HepG2 (cell line): ENCODE measurements at regions not wholly inside any gene's neighbourhood (a gene's known extent, or its start where the extent isn't known, plus 50 kb on each side); places are given as distances from the start of the nearest gene placed in this dataset.

ENCODE experiments used
- ATAC-seq: fragments of 200-7000 bp; cut with Tn5 transposase; 3 replicates; pipeline ENCODE4 v1.9.1; 2020; ENCODE audit warnings: mild to moderate bottlenecking, moderate library complexity
- BruUV-seq: library from RNA; stranded (reverse); fragments of 400-500 nt; replicated peaks from 2 replicates; lab custom pipeline; 2021; lab: Mats Ljungman, UMichigan
- CTCF ChIA-PET: fragments of 300-600 bp; formaldehyde crosslinking; extraction: SDS; loops from one replicate; lab custom pipeline; 2021; ENCODE audit warnings: low total read pairs, inconsistent platforms, low intra/inter-chr PET ratio; lab: Yijun Ruan, JAX
- POLR2A ChIA-PET: fragments of 350-600 bp; sonication (Branson Sonifier 250); formaldehyde crosslinking; loops from one replicate; lab custom pipeline; 2020; ENCODE audit warnings: antibody characterized with exemption, inconsistent platforms; lab: Yijun Ruan, JAX
- DNase-seq: peaks from one replicate; pipeline ENCODE4 v3.0.0-alpha.2; 2015; ENCODE audit warnings: low spot score
- FAIRE-seq: peaks from 3 replicates; lab custom pipeline; 2011; peaks lifted over from hg19 to GRCh38; lab: Jason Lieb, UNC
- H2AFZ ChIP-seq: one replicate; pipeline ENCODE4 v1.6.1; 2011; ENCODE audit warnings: low read length, inconsistent platforms
- H3K27ac ChIP-seq: fragments of 300-600 bp; 3 replicates; pipeline ENCODE4 v1.8.0; 2011; ENCODE audit warnings: mixed run types, mild to moderate bottlenecking, mixed read lengths, low read length, inconsistent platforms; ENCODE audit not compliant: insufficient read depth; ENCODE audit errors: extremely low read length
- H3K27me3 ChIP-seq, 2 experiments: fragments of 200-600 bp in 1 of 2; 2 replicates in 1 of 2; 3 replicates in 1 of 2; pipeline versions ENCODE4 v1.6.0 to v1.8.0; 2011; ENCODE audit warnings: low read length in 2 of 2, mild to moderate bottlenecking in 2 of 2, moderate library complexity in 2 of 2, inconsistent platforms in 1 of 2; ENCODE audit not compliant: insufficient read depth in 2 of 2, control insufficient read depth in 1 of 2
- H3K36me3 ChIP-seq, 2 experiments: fragments of 200-600 bp in 1 of 2; replicated peaks in 1 of 2; 2 replicates in 1 of 2; 3 replicates in 1 of 2; pipeline versions ENCODE4 v1.5.1 to v1.8.0; 2011; ENCODE audit warnings: low read length in 2 of 2, inconsistent platforms in 1 of 2; ENCODE audit not compliant: insufficient read depth in 2 of 2, control insufficient read depth in 1 of 2
- H3K4me1 ChIP-seq: 2 replicates; pipeline ENCODE4 v1.5.1; 2012; ENCODE audit warnings: low read length, inconsistent platforms; ENCODE audit not compliant: insufficient read depth
- H3K4me2 ChIP-seq: 2 replicates; pipeline ENCODE4 v1.6.0; 2011; ENCODE audit warnings: low read depth, low read length, inconsistent platforms
- H3K4me3 ChIP-seq, 3 experiments: fragments of 200-600 bp in 1 of 3; sonication (generic), shearing (Covaris generic) in 1 of 3; replicated peaks in 1 of 3; 2 replicates each; pipeline ENCODE4 v1.5.1; 2011 to 2016; ENCODE audit warnings: low read length in 3 of 3, inconsistent platforms in 2 of 3, low read depth in 2 of 3, mild to moderate bottlenecking in 2 of 3, control low read depth in 1 of 3, mixed read lengths in 1 of 3; ENCODE audit not compliant: insufficient read depth in 1 of 3
- H3K79me2 ChIP-seq: one replicate; pipeline ENCODE4 v1.6.1; 2011; ENCODE audit warnings: low read length, inconsistent platforms; ENCODE audit not compliant: insufficient read depth
- H3K9ac ChIP-seq: 2 replicates; pipeline ENCODE4 v1.6.0; 2011; ENCODE audit warnings: mild to moderate bottlenecking, low read depth, low read length, inconsistent platforms; ENCODE audit not compliant: insufficient read depth
- H3K9me3 ChIP-seq: 2 replicates; pipeline ENCODE4 v1.5.1; 2012; ENCODE audit warnings: mild to moderate bottlenecking, low read length
- H4K20me1 ChIP-seq: 2 replicates; pipeline ENCODE4 v1.6.0; 2011; ENCODE audit warnings: inconsistent platforms, mild to moderate bottlenecking, low read length, moderate library complexity; ENCODE audit not compliant: insufficient read depth
- E2F5 ChIP-seq: sonication (generic); formaldehyde crosslinking; conservative IDR thresholded peaks from 2 replicates; pipeline ENCODE4 v1.4.0; 2020; ENCODE audit warnings: missing genetic modification reagents
- HDAC6 ChIP-seq: fragments of 200-600 bp; sonication (generic); IDR thresholded peaks from 2 replicates; pipeline ENCODE4 v1.7.0; 2017; ENCODE audit warnings: mild to moderate bottlenecking, antibody characterized with exemption, low read length, low read depth
- HES4 ChIP-seq: sonication (generic); formaldehyde crosslinking; IDR thresholded peaks from 2 replicates; pipeline ENCODE4 v1.9.0; 2021; ENCODE audit warnings: mild to moderate bottlenecking, missing genetic modification reagents, borderline replicate concordance
- HIVEP1 ChIP-seq: sonication (generic); formaldehyde crosslinking; IDR thresholded peaks from 2 replicates; pipeline ENCODE4 v1.4.0; 2020; ENCODE audit warnings: mild to moderate bottlenecking, missing genetic modification reagents
- HMG20A ChIP-seq: IDR thresholded peaks from 2 replicates; pipeline ENCODE4 v1.6.1; 2016; ENCODE audit warnings: borderline replicate concordance
- KAT7 ChIP-seq: IDR thresholded peaks from 2 replicates; pipeline ENCODE4 v1.6.1; 2018; ENCODE audit warnings: borderline replicate concordance, missing compliant biosample characterization
- MEIS1 ChIP-seq: sonication (generic); formaldehyde crosslinking; IDR thresholded peaks from 2 replicates; pipeline ENCODE4 v1.9.0; 2021; ENCODE audit warnings: mild to moderate bottlenecking, missing genetic modification reagents, moderate library complexity, borderline replicate concordance
- MIXL1 ChIP-seq: IDR thresholded peaks from 2 replicates; pipeline ENCODE4 v1.6.1; 2016
- NFIC ChIP-seq: IDR thresholded peaks from 2 replicates; pipeline ENCODE4 v1.6.1; 2012; ENCODE audit warnings: mild to moderate bottlenecking, low read length, inconsistent platforms
- ZBTB38 ChIP-seq: sonication (generic); formaldehyde crosslinking; IDR thresholded peaks from 2 replicates; pipeline ENCODE4 v1.5.1; 2020; ENCODE audit warnings: mild to moderate bottlenecking, missing genetic modification reagents
- ZFP1 ChIP-seq: IDR thresholded peaks from 2 replicates; pipeline ENCODE4 v1.6.1; 2016
- ZNF562 ChIP-seq: sonication (generic); formaldehyde crosslinking; IDR thresholded peaks from 2 replicates; pipeline ENCODE4 v1.8.0; 2022; ENCODE audit warnings: missing genetic modification reagents, borderline replicate concordance
- ZNF713 ChIP-seq: sonication (generic); formaldehyde crosslinking; IDR thresholded peaks from 2 replicates; pipeline ENCODE4 v1.4.0; 2020; ENCODE audit warnings: mild to moderate bottlenecking, missing genetic modification reagents
- whole genome bisulfite sequencing: methylation state at CpG from one replicate; pipeline ENCODE4 v1.1.6; 2017; ENCODE audit warnings: low lambda C conversion rate; 5-methylcytosine and 5-hydroxymethylcytosine counted together
- in situ Hi-C: cut with HindIII; loops from 2 replicates; pipeline ENCODE4 v1.10.0; 2017; ENCODE audit warnings: low pct_unique_long_range_greater_than_20kb; ENCODE audit not compliant: extremely low pct_ligation_motif_present
- intact Hi-C: fragments of 100-400 bp; cut with micrococcal nuclease; formaldehyde crosslinking; loops from one replicate; pipeline ENCODE4 v1.10.0; 2022; ENCODE audit not compliant: unreplicated experiment
- TF ChIP-seq, protein P1 (sequence below): sonication (generic); formaldehyde crosslinking; IDR thresholded peaks from 2 replicates; pipeline ENCODE4 v1.8.0; 2022; ENCODE audit warnings: missing genetic modification reagents, mild to moderate bottlenecking, moderate library complexity, borderline replicate concordance
- TF ChIP-seq, protein P2 (sequence below): sonication (generic); formaldehyde crosslinking; conservative IDR thresholded peaks from 2 replicates; pipeline ENCODE4 v1.4.0; 2020; ENCODE audit warnings: missing genetic modification reagents
- TF ChIP-seq, protein P3 (sequence below): sonication (generic); formaldehyde crosslinking; conservative IDR thresholded peaks from 2 replicates; pipeline ENCODE4 v1.4.0; 2020; ENCODE audit warnings: mild to moderate bottlenecking, missing genetic modification reagents, moderate library complexity

DNA sequence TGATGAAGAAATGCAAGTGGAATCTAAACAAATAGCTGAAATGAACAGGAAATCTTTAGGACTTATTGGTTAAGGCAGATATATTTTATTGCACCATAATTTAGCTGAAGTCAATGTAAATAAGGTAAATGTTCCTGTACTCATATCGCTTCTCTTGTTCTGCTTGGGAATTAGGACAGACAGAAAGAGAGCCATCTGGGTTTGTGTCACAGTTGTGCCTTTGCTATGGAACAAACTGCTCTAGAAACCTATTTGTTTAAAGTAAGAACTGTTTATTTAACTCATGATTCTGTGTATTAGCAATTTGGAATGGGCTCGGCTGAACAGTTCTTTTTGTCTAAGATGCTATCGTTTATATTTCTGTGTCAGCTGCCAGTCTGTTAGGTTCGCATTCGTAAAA is 143.8 kb upstream of the KHDRBS2 start (continued):
- TF ChIP-seq ZNF562 (CRISPR knock-in tag) (no peak), ZNF713 (CRISPR knock-in tag) (no peak), HIVEP1 (no peak), ZBTB38 (CRISPR knock-in tag) (no peak), HDAC6 (no peak)

GRCh38 chr6:62400521-62401259 is 114.7 kb upstream of the KHDRBS2 start:
- Histone ChIP-seq H3K4me3 (no peak overlapping the region), H3K4me2 (no peak overlapping the region), H3K79me2 (no peaks in the 10 kb centered on the region), H2AFZ (no peak overlapping the region), H3K27ac (no peak overlapping the region), H3K36me3 (no peaks in the 10 kb centered on the region), H3K27me3 (no peaks in the 10 kb centered on the region), H4K20me1 (no peaks in the 10 kb centered on the region), H3K4me1 (no peaks in the 10 kb centered on the region), H3K9ac (no peak overlapping the region), H3K9me3 (no peaks in the 10 kb centered on the region)
- ChIA-PET POLR2A (no interaction called here), CTCF (no interaction called here)
- in situ Hi-C loops, result loop anchor here (5.0 kb wide), 1 partner anchor 43 kb away; no protein-coding TSS in a partner anchor
- ATAC-seq (no peak), FAIRE-seq (no peak), DNase-seq (no peak)
- WGBS, result 17% methylated on average over 6 of the region's 6 CpGs
- no TSS peak for BruUV-seq
- intact Hi-C loops, result no loop called here
- TF ChIP-seq ZFP1, result no peak
- no peak for TF ChIP-seq MEIS1 (CRISPR knock-in tag)
- no peak for TF ChIP-seq HES4 (CRISPR knock-in tag)
- TF ChIP-seq, protein P1, sequence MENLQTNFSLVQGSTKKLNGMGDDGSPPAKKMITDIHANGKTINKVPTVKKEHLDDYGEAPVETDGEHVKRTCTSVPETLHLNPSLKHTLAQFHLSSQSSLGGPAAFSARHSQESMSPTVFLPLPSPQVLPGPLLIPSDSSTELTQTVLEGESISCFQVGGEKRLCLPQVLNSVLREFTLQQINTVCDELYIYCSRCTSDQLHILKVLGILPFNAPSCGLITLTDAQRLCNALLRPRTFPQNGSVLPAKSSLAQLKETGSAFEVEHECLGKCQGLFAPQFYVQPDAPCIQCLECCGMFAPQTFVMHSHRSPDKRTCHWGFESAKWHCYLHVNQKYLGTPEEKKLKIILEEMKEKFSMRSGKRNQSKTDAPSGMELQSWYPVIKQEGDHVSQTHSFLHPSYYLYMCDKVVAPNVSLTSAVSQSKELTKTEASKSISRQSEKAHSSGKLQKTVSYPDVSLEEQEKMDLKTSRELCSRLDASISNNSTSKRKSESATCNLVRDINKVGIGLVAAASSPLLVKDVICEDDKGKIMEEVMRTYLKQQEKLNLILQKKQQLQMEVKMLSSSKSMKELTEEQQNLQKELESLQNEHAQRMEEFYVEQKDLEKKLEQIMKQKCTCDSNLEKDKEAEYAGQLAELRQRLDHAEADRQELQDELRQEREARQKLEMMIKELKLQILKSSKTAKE, result no peak
- no peak for TF ChIP-seq NFIC
- TF ChIP-seq, protein P2, sequence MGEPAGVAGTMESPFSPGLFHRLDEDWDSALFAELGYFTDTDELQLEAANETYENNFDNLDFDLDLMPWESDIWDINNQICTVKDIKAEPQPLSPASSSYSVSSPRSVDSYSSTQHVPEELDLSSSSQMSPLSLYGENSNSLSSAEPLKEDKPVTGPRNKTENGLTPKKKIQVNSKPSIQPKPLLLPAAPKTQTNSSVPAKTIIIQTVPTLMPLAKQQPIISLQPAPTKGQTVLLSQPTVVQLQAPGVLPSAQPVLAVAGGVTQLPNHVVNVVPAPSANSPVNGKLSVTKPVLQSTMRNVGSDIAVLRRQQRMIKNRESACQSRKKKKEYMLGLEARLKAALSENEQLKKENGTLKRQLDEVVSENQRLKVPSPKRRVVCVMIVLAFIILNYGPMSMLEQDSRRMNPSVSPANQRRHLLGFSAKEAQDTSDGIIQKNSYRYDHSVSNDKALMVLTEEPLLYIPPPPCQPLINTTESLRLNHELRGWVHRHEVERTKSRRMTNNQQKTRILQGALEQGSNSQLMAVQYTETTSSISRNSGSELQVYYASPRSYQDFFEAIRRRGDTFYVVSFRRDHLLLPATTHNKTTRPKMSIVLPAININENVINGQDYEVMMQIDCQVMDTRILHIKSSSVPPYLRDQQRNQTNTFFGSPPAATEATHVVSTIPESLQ (CRISPR knock-in tag), result no peak
- no peak for TF ChIP-seq E2F5 (CRISPR knock-in tag)
- TF ChIP-seq MIXL1 (CRISPR knock-in tag), result no peak
- TF ChIP-seq, protein P3, sequence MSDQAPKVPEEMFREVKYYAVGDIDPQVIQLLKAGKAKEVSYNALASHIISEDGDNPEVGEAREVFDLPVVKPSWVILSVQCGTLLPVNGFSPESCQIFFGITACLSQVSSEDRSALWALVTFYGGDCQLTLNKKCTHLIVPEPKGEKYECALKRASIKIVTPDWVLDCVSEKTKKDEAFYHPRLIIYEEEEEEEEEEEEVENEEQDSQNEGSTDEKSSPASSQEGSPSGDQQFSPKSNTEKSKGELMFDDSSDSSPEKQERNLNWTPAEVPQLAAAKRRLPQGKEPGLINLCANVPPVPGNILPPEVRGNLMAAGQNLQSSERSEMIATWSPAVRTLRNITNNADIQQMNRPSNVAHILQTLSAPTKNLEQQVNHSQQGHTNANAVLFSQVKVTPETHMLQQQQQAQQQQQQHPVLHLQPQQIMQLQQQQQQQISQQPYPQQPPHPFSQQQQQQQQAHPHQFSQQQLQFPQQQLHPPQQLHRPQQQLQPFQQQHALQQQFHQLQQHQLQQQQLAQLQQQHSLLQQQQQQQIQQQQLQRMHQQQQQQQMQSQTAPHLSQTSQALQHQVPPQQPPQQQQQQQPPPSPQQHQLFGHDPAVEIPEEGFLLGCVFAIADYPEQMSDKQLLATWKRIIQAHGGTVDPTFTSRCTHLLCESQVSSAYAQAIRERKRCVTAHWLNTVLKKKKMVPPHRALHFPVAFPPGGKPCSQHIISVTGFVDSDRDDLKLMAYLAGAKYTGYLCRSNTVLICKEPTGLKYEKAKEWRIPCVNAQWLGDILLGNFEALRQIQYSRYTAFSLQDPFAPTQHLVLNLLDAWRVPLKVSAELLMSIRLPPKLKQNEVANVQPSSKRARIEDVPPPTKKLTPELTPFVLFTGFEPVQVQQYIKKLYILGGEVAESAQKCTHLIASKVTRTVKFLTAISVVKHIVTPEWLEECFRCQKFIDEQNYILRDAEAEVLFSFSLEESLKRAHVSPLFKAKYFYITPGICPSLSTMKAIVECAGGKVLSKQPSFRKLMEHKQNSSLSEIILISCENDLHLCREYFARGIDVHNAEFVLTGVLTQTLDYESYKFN (CRISPR knock-in tag), result no peak
- TF ChIP-seq KAT7 (CRISPR knock-in tag), result no peak
- no peak for TF ChIP-seq HMG20A (CRISPR knock-in tag)
